Activated effector memory CD4-positive, alpha-beta T cell treated with anti-CD3 and anti-CD28 coated beads, Interleukin-2, amount 50 U/mL, for 16 hours (primary cell): ENCODE measurements at regions not wholly inside any gene's neighbourhood (a gene's known extent, or its start where the extent isn't known, plus 50 kb on each side); places are given as distances from the start of the nearest gene placed in this dataset.
"Not testable (repeated sequence)": the region's sequence is repeated elsewhere in the genome, so short reads cannot be mapped to it uniquely, and the experiment has no call there.

Experiments
- DNase-seq: peaks from one replicate; pipeline ENCODE4 v3.0.0-alpha.2; 2020

- not testable (repeated sequence) for DNase-seq
Observed at GRCh38 chr1:149234926-149235914, 131.9 kb upstream of the NBPF9 start.

GRCh38 chr1:149237515-149237914 is 134.2 kb upstream of the NBPF9 start:
- not testable (repeated sequence) for DNase-seq

DNA sequence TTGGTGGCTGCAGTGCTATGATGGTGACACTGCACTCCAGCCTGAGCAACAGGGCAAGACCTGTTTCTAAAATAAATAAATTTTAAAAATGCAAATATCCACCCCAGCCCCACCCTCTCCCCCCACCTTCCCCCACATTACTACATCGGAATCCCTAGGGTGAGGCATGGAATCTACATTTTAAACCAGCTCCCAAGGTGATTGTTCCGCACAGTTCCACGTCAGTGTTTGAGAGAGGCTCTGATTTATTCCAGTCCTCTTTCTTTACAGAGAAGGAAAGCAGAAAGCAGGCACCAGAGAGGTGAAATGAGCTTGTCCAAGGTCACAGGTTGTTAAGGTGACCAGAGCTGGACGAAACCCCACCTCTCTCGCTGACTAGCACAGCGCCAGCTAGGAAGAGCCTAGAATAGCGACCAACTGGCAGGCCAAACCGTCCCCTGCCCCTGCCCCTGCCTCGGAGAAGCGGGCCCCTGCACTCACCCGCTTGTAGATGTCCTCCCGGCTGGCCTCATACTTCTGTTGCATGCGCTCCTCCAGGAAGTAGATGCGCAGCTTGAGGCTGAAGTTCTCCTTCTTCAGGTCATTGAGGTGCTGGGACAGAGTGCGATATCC is 136.7 kb upstream of the NBPF9 start:
- DNase-seq: not testable (repeated sequence)

GRCh38 chr1:149240530-149240929 is 137.2 kb upstream of the NBPF9 start:
- not testable (repeated sequence) for DNase-seq

DNA sequence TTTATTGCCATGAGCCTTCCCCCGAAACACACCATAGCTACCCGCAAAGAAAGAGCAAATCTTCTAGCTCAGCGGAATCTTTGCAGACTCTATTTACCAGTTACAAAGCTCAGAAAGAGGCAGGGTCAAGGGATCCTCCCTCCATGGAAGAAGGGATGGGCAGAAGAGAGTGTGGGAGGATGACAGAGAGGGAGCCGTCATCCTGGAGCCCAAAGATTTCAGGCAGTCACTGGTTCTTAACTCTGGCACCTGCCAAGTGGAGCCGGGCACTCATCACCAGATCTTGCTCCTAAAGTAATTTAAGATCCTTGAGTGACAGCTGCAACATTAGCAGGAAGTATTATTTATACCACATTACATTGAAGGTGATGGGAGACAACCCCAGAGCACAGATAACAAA is 137.9 kb upstream of the NBPF9 start:
- DNase-seq: not testable (repeated sequence)

GRCh38 chr1:149243572-149243971 is 140.2 kb upstream of the NBPF9 start:
- DNase-seq: not testable (repeated sequence)

DNA sequence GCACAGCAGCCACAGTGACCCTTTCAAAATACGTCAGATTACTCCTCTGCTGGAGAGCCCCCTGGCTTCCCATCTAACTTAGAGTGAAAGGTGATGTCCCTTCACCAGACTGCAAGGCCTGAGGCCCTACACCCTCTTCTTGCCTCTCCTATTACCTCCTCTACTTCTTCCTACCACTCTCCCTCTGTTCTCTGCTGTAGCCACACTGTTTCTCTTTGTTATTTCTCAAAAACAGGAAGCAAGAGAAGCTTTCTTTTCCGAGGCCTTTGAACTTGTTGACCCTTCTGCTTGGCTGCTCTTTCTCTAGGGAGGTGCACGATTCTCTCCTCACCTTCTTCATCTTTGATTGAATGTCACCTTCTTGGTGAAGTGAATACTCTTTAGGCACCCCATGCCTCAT is 141.3 kb upstream of the NBPF9 start:
- not testable (repeated sequence) for DNase-seq

DNA sequence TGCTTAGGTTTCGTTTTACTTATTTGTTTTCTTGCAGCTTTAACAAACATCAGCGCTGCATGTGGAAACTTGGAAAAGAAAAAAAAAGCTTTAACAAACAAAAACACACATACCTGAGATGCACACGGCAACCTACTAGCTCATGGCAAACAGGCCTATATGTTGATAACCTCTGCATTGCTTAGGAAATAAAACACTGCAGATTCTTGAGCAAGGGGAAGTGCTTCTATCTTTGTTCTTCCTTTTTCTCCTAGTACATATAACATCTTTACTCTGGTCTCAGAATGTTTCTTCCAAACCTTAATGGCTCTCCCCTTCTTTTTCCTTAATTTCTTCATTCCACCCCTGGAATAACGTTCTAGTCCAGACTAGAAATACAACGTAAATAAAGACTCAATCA is 142.9 kb upstream of the NBPF9 start:
- DNase-seq: not testable (repeated sequence)

GRCh38 chr1:149248610-149249009 is 145.3 kb upstream of the NBPF9 start:
- DNase-seq: not testable (repeated sequence)

DNA sequence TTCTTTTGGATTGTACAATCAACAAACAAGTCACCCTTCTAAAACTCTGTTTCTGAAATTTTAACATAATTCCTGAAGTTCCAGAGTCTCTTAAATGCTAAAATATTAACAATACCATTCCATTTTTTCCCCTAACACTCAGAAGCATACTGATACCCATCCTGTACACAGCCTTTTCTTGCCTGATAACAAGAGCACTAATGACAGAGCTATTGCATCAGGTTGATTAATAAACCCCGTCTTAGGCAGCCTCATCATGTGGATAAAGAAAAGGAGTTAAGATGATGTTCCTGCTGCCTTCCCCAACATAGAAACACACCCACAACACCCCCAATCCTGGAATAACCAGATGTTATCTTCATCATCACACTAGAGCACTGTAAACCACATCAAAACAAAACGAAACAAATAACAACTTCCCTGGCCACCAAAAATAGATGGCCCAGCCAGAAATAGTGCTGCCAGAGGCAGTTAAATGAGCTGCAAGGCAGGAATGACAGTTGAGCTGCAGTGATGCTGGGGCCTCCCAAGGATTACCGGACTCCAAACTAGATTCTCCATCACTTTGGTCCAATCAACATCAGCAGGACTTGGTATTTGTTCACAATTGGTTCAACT is 146.6 kb upstream of the NBPF9 start:
- DNase-seq: not testable (repeated sequence)

DNA sequence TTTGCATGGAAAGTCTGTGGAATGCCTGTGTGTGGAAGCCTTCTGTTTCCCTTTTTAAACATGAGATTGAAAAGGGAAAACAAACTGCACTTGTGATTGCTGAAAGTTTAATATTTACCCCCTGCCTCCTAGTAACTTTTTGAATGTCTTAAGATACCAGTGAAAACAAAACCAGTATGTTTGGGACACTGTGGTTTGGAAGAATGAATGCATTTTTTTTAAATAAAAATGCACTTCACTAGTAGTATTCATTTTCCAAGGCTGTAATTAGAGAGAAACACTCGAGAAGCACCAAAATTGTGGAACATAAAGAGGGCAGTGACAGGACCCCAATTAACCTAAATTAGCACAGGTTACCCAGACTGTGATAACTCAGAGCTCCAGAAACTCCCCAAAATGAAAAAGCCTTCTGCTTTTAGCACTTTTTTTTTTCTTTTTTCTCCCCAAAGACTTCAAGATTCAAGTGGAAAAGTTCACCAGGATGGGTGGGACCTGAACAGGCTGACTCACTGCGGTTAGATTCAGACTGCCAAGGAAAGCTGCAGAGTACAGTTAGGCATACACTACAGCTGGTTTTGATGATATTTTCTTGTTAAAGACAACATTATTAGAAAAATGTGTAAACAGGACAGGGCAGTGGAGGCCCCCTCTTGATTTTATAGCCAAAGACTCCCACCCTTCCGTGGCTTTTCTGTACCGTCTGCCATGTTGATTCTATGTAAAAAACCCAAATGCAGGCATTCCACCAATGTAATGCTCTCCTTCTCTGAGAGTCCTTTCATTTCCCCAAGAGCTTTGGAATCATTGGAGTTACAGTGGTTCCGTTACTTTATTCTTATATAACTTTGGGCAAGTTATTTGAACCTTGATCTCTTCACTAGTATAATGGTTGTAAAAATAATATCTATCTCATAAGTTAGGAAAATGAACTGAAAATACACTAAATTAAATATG is 151.8 kb upstream of the NBPF9 start:
- not testable (repeated sequence) for DNase-seq

- DNase-seq: not testable (repeated sequence)
Observed at GRCh38 chr1:149260284-149260683, 156.9 kb upstream of the NBPF9 start.

DNA sequence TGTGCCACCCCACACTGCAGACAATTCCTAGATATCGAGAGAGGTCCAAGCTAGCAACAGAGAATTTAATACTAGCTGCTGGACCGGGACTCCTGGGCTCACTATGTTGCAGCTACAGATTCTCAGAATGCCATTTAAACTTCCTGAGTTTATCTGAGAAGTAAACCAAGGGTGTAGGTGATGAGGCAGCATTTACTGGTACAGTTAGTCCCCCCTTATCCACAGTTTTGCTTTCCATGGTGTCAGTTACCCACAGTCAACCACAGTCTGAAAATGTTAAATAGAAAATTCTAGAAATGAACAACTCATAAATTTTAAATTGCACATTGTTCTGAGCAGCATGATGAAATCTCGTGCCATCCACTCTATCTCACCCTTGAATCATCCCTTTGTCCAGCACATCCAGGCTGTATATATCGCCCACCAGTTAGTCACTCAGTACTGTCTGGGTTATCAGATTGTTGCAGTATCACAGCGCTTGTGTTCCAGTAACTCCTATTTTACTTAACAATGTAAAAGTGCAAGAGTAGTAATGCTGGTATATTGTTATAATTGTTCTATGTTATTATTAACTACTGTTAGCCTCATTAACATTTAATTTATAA is 157.5 kb upstream of the NBPF9 start:
- DNase-seq: not testable (repeated sequence)

GRCh38 chr1:149267287-149267686 is 163.9 kb upstream of the NBPF9 start:
- not testable (repeated sequence) for DNase-seq

DNA sequence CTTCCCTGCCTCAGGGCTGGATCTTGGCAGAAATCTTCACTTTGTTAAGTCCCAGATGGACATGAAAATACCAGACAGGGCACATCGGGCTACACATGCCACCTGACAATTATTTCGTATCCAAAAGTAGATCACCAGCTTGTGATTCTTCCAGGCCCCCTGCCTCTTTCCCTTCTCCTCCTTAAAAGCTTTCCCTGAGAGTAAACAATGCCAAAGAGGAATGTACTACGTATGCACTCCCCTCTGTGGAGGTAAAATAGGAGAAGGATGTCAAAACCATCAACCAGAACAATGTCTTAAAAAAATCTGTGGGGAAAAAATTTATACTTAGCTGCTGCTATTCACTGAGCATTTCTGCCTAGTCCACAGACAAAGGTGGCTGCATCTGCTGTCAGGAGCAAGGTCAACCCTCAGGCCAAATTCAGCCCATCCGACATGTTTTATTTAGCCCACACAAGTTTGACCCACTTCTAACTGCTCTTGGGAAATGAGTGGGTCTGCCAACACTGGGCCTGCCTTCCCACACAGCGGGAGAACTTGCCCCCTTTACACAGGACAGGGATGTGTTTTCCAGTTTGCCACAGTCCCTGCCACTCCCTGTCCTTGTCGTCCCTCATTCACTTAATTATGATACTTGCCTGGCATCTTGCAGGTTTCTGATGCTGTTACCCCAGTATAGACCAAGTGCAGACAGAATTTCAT is 165.8 kb upstream of the NBPF9 start:
- not testable (repeated sequence) for DNase-seq

DNA sequence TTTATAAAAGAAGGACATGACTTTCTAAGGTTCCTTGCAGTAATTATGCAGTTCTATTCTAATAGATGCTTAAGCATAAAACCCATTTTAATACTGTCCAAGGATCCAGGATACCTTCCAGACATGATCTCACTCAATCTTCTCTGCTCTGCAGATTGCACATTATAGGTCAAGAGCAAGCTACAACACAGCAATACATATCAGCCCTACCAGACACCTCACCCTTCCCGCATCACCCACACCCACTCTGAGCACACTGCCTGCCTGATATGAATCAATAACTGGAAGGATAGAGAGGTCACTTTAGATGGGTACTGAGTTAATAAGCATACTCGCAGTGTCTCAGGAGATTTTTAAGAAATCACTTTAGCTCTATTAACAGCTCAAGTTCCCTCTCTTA is 166.5 kb upstream of the NBPF9 start:
- DNase-seq: not testable (repeated sequence)

DNA sequence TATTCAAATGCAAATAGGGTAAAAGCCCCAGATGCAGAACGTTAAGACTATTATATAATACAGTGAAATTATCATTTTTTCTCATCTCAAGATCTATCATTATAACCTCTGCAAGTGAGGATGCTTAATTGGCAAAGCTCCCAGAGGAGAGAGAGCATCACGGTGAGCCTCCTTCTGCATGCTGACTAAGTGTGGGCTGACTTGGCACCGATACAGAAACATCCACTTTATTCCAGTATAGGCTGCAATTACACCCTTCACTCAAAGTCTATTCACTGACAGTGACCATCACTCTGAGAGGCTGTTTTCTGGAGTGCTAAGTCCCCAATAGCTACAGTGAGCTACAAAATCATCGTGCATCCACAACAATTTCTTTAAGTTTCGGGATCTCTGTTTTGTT is 171.1 kb upstream of the NBPF9 start:
- not testable (repeated sequence) for DNase-seq

- not testable (repeated sequence) for DNase-seq
Observed at GRCh38 chr1:149275802-149276201, 172.5 kb upstream of the NBPF9 start.

- not testable (repeated sequence) for DNase-seq
Observed at GRCh38 chr1:149276496-149276895, 173.1 kb upstream of the NBPF9 start.

- not testable (repeated sequence) for DNase-seq
Observed at GRCh38 chr1:149278156-149278555, 174.8 kb upstream of the NBPF9 start.

DNA sequence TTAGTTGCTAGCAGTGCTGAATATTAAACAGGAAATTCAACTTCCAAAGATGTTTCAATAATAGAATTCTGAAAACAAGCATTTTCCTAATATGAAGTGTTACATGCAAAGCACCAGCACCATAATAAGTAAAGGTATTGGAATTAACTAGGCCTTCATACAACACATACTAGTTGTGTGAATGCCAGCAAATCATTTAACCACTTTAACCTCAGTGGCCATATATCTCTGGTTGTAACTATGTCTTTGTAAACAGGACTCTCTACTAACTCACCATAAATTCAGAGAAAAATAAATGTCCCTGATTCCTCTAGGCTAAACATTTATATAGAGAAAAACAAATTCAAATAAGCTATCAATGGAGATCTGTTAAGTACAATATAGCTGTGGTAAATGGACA is 175.7 kb upstream of the NBPF9 start:
- not testable (repeated sequence) for DNase-seq
